ENCODE measurements at regions not wholly inside any gene's neighbourhood (a gene's known extent, or its start where the extent isn't known, plus 50 kb on each side); places are given as distances from the start of the nearest gene placed in this dataset.

GRCh38 chr2:212596276-212596675, 57.7 kb upstream of the ERBB4 start:
- DNase-seq = no peak

GRCh38 chr2:212595036-212595654, 56.5 kb upstream of the ERBB4 start:
- no peak for DNase-seq

GRCh38 chr2:212592695-212593094, 54.1 kb upstream of the ERBB4 start:
- DNase-seq = no peak
